ENCODE measurements at regions not wholly inside any gene's neighbourhood (a gene's known extent, or its start where the extent isn't known, plus 50 kb on each side); places are given as distances from the start of the nearest gene placed in this dataset.

- TF ChIP-seq CTCF (IDR thresholded peaks at IDR 0.05; ENCODE audit: insufficient read depth, low read length) (no peak), POLR2AphosphoS5 (IDR thresholded peaks at IDR 0.05; ENCODE audit: low read depth) (no peak), GABPA (IDR thresholded peaks at IDR 0.05; ENCODE audit: low read depth) (no peak), REST (IDR thresholded peaks at IDR 0.05; ENCODE audit: insufficient replicate concordance, low read depth) (no peak)
Measured at GRCh38 chr20:39640147-39640546, 678.0 kb downstream of the DHX35 start.
